Brain pericyte (primary cell): ENCODE measurements at regions not wholly inside any gene's neighbourhood (a gene's known extent, or its start where the extent isn't known, plus 50 kb on each side); places are given as distances from the start of the nearest gene placed in this dataset.

ENCODE experiments used
- DNase-seq: peaks from one replicate; pipeline ENCODE4 v3.0.0-alpha.2; 2012; ENCODE audit warnings: low read depth, low spot score

DNA sequence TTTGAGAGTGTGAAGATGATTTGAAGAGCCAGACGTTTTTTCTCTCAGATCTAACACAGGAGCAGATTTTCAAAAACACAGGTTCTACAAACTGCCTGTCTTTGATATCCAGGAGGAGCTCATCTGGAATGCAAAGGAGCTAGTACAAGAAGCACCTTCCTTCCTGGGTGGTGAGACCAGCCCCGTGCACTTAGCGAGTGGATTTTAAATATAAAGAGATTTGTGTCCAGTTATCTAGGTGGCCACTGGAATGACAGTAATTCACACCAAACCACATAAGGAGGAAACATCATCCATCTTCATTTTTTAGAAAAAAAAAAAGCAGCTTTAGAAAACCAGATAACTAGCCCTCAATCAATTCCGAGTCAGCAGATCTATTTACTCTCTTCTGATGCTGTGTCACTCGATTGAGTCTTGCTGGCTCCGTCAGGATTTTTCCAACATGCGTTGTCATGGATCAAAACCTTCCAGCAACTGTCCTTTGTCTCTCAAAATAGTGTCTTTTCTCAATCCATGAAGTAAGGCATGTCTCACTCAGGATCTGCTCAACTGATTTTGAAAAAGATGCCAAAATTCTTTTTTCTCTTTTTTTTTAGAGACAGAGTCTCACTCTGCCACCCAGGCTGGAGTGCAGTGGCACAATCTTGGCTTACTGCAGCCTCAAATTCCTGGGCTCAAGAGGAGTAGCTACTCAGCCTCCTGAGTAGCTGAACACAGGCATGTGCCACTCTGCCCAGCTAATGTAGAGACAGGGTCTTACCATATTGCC is 451.2 kb upstream of the PSMD7 start:
- DNase-seq = no peak

DNA sequence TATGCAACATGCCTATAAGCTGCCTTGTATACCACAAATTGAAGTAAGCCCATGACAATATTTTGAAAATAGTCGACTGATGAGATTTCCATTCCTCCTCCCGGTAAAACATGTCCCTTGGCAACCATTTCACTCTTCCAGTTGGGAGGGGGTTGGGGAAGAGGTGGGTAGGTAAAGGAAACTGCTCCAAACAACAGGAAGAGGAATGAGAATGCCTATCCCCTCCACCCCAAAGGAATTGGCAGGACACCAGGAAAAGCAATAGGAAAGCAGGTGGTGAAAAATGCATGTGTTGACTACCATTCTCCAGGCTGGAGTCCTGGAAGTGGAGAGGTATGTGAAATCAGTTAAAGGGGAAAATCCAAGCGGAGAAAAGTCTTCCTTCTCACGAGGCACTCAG is 455.9 kb upstream of the PSMD7 start:
- DNase-seq = no peak

DNA sequence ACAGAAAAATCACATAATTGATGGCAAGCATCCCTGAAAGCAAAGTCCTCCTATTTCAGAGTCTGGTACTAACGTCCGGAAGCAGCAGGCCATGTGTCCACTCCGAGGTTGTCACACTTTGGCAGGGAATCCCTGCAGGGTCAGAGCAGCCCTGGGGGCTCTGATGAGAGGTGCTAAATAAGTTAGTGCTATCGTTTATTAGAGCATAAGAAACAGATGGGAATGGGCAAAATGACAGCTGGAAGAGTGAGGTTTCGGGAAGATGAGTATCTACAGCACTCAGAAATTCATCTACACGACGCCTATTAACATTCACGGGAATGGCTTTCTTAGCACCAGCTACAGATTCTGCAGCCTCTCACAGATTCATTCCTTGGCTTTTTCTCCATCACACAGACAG is 465.4 kb upstream of the PSMD7 start:
- no peak for DNase-seq

DNA sequence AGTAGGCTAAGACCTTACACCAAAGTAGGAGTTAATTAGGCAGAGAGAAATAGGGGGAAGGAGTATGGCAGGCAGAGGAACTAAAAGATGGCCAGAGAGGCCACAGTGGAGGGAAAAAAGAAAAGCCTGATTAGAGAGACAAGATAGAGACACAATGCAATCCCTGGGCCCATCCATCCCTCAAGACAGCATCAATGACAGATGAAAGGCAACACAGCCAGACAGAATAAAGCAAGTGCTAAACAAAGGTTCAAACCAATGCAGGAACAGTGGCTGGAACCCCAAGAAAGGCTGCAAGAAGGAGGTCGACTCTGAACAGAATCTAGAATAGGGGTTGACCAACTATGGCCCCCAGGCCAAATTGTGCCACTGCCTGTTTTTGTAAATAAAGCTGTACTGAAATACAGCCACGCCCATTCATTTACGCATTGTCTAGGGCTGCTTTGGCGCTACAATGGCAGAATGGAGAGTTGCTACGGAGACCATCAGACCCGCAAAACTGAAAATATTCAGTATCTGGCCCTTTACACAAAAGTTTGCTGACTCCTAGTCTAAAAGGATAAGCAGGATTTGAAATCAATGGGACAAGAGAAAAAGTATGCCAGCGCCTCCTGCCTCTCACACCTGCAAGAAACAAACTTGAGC is 473.3 kb upstream of the PSMD7 start:
- DNase-seq = no peak

DNA sequence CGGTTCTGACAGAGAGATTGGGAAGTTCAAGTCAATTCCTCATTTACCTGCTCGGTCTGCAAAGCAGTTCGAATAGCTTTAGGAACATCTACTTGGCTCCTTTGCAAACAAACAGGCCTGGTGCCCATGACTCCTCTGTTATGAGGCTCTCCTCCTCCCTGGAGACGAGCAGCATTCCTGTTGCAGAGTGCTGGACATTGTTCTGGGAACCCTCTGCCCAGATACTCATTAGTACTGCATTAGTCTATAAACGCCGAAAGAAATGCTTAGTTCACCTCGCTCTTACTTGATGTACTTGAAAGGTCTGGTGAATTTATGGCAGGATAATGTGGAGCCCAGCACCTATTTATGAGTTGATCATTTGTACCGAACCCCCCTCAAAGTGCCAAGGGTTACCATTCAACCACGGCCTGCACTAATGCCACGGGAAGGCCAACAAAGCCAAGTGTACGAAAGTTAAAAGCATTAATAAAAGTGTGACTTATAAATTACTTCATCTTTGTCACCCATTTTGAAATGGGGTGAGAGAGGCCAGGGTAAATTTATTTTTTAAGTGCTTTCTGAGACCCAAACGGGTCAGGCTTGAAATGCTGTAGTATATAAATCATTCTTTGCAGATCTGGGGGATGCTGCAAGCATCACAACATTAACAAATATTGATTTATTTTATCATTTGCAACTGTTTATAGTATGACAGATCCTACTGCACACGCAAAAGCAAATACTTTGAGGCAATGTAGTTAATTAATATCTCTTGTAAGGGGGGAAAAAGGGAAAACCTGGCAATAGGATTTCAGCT is 478.9 kb upstream of the PSMD7 start:
- DNase-seq = no peak

DNA sequence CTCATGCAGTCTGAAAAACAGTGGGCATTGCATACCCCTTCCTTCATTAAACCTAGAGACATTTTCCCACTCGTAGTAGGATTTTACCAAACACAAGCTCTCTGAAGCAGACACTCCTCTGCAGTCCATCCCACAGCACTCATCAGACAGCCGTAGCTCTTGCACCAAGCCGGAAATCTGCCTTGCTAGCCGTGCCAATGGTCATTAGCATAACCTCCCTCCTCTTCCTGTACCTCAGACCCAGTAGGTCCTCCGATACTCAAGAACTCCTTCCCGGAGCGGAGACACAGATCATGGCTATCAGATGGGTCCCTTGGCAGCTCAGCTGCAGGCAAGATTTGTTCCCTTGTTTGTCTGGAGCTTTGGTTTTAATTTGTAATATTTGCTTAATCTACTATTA is 483.1 kb upstream of the PSMD7 start:
- DNase-seq = no peak

DNA sequence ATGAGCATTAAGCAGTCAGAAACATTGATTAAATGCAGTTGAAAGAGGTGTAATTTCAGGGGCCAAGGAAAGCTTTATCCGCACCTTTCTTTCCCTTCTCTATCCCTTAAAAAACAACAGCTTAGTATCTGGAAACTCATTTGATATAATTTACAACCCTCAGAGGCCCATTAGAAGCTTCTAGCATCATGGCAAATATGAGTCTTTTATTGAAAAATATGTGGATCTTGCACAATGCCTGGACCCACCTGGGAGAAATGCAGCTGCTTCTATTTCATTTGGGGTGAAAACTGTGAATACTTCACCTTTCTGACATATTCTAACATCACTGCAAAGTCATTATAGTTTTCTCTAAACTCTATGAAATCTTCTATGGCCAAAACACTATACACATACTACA is 492.2 kb upstream of the PSMD7 start:
- DNase-seq = no peak

DNA sequence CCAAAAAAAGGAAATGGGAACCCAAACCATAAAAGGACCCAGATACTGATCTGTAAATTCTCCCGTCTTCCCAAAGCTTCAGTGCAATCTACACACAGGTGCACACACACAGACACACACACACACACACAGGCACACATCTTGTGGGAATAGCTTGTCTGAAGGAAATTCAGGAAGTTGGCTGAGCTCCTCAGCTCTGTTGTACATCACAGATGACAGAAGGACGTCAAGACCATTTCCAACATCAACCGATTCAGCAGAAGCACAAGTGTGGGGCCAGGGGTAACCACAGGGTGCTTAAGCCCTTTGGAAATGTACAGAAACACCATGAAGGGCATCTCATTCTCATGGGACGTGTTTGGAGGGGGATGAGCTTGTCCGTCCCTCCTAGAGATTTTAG is 498.1 kb upstream of the PSMD7 start:
- DNase-seq = no peak

DNA sequence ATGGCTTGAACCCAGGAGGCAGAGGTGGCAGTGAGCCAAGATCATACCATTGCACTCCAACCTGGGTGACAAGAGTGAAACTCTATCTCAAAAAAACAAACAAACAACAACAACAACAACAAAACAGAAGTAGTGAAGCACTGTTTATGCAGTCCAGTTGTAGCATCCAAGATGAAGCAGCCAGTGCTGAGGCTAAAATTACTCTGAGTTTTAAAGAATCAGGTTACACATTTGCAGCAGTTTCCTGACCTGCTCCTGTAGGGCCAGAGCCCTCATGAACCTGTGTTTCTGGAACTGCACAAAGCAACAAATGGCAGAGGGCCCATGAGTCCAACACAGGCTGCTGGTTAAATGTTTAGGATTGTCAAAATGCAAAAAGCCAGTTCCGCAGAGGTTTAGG is 499.5 kb upstream of the PSMD7 start:
- DNase-seq = no peak

DNA sequence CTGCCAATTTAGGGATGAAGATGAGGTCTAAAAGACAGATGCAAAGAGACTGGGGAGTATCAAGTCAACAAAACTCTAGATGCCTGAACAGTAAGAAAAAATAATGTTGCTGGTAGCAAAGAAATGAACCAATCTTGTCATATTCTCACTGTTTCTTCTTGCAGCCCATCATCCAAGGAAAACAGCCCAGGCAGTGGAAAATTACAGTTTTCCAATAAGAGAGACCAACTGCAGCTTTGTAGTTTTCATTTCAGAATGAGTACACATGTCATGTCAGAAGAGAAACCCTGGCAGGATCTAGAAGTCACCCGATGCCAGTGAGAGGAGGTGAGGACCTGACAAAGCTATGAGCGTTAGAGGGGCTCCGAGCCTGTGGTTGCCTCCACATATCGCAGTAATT is 500.4 kb upstream of the PSMD7 start:
- DNase-seq = no peak

DNA sequence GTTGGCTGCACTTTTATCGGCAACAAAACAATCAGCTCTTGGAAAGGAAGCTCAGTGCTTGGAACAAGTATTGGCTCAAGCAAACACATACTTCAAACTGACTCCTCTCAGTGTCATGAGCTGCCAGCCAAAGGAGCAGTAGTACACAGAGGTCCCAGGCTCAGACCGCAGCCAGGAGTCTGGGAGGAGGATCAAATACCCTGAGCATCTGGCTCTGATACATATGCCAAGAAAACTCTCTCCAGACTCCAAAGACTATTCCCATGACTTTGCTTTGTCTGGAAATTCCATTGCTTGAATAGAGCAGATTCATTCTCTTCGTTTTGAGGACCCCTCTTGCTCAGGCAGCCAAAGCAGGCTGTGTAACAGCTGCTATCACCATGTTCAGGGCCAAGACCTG is 501.6 kb upstream of the PSMD7 start:
- no peak for DNase-seq

DNA sequence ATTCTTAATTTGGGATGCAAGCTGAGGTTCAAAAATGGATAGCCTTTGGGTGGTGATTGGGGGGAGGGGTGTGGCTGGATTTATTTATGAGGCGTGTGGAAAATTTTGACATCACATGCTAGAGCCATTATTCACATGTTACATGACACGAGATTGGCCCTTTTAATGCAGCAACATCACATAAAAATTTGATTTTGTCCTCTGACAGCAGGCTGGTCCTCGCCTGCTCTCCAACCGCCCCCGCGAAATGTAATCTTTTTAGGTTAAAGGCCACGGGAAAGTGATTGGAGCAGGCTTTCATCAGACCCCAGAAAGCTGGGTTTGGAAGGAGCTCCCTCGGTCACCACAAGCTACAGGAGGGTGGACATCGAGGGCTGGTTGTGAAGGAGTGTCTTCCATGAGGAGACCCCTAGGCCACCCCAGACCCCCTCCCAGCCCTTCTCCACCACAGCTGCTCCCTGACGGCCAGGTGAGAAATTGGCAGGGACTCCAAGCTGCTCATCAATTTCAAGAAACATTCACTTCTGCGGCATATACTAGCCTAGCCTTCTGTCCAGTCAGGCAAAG is 502.7 kb upstream of the PSMD7 start:
- no peak for DNase-seq

DNA sequence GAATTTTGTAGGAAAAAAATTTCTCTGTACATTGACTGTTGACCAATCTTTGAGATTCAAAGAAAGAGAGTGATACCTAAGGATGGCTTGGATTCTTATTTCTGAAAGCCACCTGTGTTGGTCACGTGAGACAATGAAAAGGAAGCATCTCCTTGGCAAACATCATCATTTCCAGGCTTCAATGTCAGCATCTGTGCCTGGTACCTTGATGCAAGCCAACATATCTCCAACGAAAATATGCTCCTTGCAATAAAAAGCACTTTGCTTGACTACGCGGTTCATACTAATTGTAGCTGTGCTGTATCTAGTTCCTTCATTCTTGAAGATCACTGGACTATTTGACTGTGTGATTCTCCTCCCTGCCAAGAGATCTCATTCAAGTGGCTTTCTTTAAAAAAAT is 503.4 kb upstream of the PSMD7 start:
- DNase-seq = no peak

DNA sequence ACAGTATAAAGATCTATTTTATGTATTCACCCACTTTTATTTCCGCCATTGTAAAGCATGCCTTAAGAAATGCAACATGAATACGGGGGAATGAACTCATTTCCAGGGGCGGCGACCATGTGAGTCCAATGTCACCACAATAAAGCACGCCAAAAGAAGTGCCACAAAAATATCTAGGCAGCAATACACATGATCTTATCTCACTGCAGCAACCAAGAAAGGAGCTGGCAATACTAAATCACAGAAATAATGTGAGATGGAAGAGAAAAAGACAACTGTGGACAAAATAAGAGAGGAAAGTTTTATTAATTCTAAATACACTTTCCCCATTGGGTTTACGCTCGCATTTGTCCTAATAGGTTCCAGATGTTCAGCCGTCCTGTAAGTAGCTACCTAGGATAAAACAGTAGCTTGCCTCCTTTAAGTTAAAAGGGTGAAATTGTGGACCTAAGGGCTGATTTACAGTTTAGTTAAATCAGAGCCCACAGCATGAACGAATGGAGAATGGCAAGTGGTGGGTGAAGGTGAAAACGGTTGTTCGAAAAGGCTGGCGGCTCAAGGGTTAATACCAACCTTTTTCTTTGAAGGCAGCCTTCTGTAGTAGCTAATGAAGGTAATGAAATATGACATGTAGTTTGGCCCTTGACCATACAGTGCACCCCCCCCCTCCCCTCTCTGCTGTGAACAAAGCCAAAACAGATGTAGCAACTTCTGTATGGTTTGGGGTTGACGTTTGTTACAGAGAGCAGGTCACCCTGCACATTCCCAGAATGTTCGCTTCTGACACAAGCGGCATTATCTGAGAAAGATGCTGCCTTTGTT is 504.2 kb upstream of the PSMD7 start:
- DNase-seq = no peak

DNA sequence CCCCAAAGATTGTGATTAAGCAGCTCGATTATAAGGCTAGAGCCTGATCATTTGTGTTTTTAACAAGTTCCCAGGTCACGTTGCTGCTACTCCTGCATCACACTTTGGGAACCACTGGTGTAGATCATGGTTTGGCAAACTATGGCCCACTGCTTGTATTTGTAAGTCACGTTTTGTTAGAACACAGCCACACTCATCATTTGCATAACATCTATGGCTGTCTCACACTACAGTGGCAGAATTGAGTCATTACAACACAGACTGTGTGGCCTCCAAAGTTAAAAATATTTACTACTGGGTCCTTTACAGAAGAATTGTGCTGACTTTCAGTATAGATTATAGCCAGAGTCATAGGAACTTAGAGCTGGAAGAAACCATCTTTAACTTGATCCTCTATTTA is 515.3 kb upstream of the PSMD7 start:
- DNase-seq = no peak

DNA sequence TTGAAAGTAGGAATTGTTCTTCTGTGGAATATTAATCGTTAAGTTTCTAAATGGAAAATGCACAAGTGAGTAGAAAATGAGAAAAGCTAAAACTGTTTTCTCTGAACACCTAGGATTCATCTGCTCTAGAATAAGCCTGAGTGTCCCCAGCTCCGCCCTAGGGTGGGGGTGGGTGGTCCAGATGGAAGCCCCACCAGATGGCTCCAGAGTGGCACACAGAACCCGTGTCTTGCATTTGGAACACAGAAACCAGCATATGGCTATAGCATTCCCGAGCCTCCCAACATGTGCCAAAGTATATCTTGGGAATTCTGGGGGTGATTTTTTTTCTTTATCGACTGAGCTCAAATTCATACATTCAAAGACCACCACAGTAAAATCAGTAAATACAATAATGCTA is 517.7 kb upstream of the PSMD7 start:
- no peak for DNase-seq

DNA sequence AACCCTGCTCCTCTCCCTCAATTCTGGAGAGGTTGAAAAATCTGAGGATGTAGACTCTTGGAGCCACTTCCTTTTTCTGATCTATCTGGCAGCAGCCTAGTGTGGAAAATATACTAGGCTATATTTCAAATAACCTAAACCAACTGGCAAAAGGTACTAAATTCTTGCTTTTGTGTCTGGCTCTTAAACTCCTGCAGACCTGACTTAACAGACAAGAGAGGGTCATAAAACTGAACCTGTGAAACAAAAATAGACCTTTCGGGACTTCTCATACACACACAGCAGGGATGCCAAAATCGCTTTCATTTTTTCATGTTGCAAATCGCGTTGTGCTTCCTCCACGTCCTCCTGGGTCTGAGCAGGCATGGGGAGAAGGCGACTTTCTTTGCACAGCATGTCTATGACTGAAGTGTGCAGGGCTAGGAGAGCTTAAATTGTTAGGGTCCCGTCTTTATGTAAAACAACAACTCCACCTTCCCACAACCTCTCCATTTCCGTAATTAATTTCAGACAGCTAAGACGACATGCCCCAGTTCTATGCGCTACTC is 520.7 kb upstream of the PSMD7 start:
- no peak for DNase-seq

DNA sequence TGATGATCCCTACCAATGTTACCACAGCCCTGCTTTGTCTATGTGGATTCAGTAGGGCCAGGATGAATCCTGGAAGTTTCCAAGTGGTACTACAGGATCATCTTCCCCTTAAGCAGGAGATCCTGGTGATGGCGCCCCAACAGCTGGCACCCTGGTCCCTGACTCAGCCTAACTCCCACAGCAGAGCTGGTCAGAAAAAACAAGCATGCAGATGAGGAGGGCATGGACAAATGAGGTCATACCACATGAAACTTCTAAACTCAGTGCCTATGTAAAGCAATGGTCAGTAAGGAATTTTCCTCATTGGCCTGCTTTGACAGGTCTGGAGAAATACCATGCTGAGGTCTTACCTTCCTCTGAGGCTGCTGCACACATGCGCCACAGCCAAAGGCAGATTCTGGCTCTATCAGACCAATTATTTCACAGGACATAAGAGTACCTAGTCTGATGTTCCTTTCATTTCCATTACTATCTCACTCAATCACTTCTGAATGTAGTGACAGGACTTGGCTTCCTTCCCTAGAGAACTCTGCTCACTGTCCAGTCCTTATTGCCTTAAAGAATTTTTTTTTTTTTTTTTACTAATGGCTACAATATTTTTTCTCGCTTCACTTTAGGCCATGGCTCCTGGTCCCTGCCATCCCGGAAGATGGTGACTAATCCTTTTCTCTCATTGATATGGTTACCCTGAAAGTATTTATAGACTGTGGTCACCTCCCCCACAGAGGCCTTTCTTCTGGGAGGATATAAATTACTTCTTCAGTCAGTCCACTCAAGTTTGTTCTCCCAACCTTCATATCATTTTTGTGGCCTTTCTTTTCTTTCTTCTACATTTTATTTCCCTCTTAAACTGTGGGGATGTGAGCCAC is 525.2 kb upstream of the PSMD7 start:
- no peak for DNase-seq

DNA sequence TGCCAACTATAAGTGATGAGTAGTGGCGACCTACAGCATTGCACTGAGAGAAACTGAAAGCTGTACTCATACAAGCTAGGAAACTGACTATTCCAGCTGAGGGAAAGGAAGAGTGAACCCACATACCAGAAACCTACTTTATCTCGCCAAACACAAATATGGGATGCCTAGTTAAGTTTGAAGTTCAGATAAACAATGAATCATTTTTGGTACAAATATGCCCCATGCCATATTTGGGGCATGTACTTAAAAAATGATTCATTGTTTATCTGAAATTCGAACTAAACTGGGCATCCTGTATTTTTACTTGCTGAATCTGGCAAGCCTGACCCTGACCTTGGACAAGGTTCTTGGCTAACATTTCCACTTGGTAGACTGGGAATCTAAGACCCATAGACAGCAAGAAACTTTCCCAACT is 527.8 kb upstream of the PSMD7 start:
- DNase-seq = peak; percentile 65

DNA sequence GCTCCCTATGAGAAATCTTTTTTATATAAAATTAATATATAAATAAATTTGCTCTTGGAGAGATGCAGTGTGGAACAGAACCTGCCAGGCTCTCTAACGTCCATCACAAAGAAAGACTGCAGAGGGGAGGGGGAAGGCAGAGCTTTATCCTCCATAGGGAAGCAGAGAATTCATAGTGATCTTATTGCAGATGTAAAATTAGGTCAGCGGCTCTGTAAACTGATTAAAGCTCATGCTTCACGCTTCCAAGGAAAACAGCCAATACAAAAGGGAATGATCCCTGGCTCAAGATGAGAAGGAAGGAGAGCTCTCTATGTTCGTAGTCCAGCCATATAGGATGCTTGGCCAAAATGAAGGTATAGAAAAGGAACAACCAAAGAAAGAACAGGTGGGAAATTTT is 532.3 kb upstream of the PSMD7 start:
- no peak for DNase-seq
